SK-N-SH treated with all-trans-retinoic acid at 6 μM for 48 hours (cell line): ENCODE measurements at regions not wholly inside any gene's neighbourhood (a gene's known extent, or its start where the extent isn't known, plus 50 kb on each side); places are given as distances from the start of the nearest gene placed in this dataset.

Experiments
- ATAC-seq: fragments of 200-7000 bp; cut with Tn5 transposase; 3 replicates; pipeline ENCODE4 v1.9.1; 2020; ENCODE audit warnings: mild to moderate bottlenecking, moderate library complexity
- ARNTL ChIP-seq: fragments of 450-650 bp; formaldehyde crosslinking; IDR thresholded peaks from 2 replicates; pipeline ENCODE4 v1.5.0; 2020; ENCODE audit warnings: low read depth, mild to moderate bottlenecking, moderate library complexity, borderline replicate concordance
- BACH2 ChIP-seq: fragments of 250-450 bp; sonication (Bioruptor Pico); IDR thresholded peaks from 2 replicates; pipeline ENCODE4 v1.9.0; 2021; ENCODE audit warnings: mild to moderate bottlenecking, borderline replicate concordance
- CSDC2 ChIP-seq: fragments of 250-450 bp; sonication (Bioruptor Pico); IDR thresholded peaks from 2 replicates; pipeline ENCODE4 v1.5.0; 2020; ENCODE audit warnings: mild to moderate bottlenecking, moderate library complexity
- ESRRG ChIP-seq: fragments of 250-450 bp; sonication (Bioruptor Pico); IDR thresholded peaks from 2 replicates; pipeline ENCODE4 v1.6.1; 2021; ENCODE audit warnings: mild to moderate bottlenecking
- ISL1 ChIP-seq: fragments of 250-450 bp; sonication (Bioruptor Pico); IDR thresholded peaks from 2 replicates; pipeline ENCODE4 v2.1.2; 2022; ENCODE audit warnings: mild to moderate bottlenecking, moderate library complexity
- OSR1 ChIP-seq: fragments of 250-450 bp; sonication (Bioruptor Pico); IDR thresholded peaks from 2 replicates; pipeline ENCODE4 v1.8.0; 2022; ENCODE audit warnings: moderate library complexity, mild to moderate bottlenecking, inconsistent platforms
- PPARA ChIP-seq: fragments of 250-450 bp; sonication (Bioruptor Pico); IDR thresholded peaks from 2 replicates; pipeline ENCODE4 v1.5.0; 2020; ENCODE audit warnings: mild to moderate bottlenecking, borderline replicate concordance
- RARB ChIP-seq: fragments of 250-450 bp; sonication (Bioruptor Pico); IDR thresholded peaks from 2 replicates; pipeline ENCODE4 v1.8.0; 2021; ENCODE audit warnings: mild to moderate bottlenecking, moderate library complexity
- SNAI2 ChIP-seq: fragments of 250-450 bp; sonication (Bioruptor Pico); IDR thresholded peaks from 2 replicates; pipeline ENCODE4 v1.5.0; 2020; ENCODE audit warnings: mild to moderate bottlenecking, moderate library complexity
- TCF4 ChIP-seq: fragments of 250-450 bp; sonication (Bioruptor Pico); IDR thresholded peaks from 2 replicates; pipeline ENCODE4 v1.8.0; 2021; ENCODE audit warnings: mild to moderate bottlenecking, moderate library complexity, borderline replicate concordance
- TOX ChIP-seq: fragments of 250-450 bp; sonication (Bioruptor Pico); IDR thresholded peaks from 2 replicates; pipeline ENCODE4 v1.8.0; 2021; ENCODE audit warnings: mild to moderate bottlenecking, moderate library complexity, borderline replicate concordance
- ZC3H10 ChIP-seq: fragments of 250-450 bp; sonication (Bioruptor Pico); IDR thresholded peaks from 2 replicates; pipeline ENCODE4 v1.5.1; 2021; ENCODE audit warnings: mild to moderate bottlenecking, moderate library complexity
- ZFP3 ChIP-seq: fragments of 250-450 bp; sonication (Bioruptor Pico); IDR thresholded peaks from 2 replicates; pipeline ENCODE4 v1.5.0; 2020; ENCODE audit warnings: mild to moderate bottlenecking, moderate library complexity
- ZFP30 ChIP-seq: fragments of 450-650 bp; formaldehyde crosslinking; IDR thresholded peaks from 2 replicates; pipeline ENCODE4 v1.5.0; 2022; ENCODE audit warnings: mild to moderate bottlenecking, moderate library complexity
- ZNF565 ChIP-seq: fragments of 450-650 bp; formaldehyde crosslinking; conservative IDR thresholded peaks from 2 replicates; pipeline ENCODE4 v1.5.0; 2020; ENCODE audit warnings: low read depth, mild to moderate bottlenecking, moderate library complexity
- ZNF70 ChIP-seq: fragments of 450-650 bp; formaldehyde crosslinking; IDR thresholded peaks from 2 replicates; pipeline ENCODE4 v1.5.0; 2020; ENCODE audit warnings: mild to moderate bottlenecking, moderate library complexity
- ZNF8 ChIP-seq: fragments of 450-650 bp; formaldehyde crosslinking; IDR thresholded peaks from 2 replicates; pipeline ENCODE4 v1.5.0; 2020; ENCODE audit warnings: mild to moderate bottlenecking, moderate library complexity
- TF ChIP-seq, protein P1 (sequence below): fragments of 250-450 bp; sonication (Bioruptor Pico); IDR thresholded peaks from 2 replicates; pipeline ENCODE4 v1.5.0; 2020; ENCODE audit warnings: mild to moderate bottlenecking, moderate library complexity
- TF ChIP-seq, protein P2 (sequence below): fragments of 250-450 bp; sonication (Bioruptor Pico); IDR thresholded peaks from 2 replicates; pipeline ENCODE4 v1.5.1; 2021; ENCODE audit warnings: mild to moderate bottlenecking, moderate library complexity
- TF ChIP-seq, protein P3 (sequence below): fragments of 250-450 bp; sonication (Bioruptor Pico); IDR thresholded peaks from 2 replicates; pipeline ENCODE4 v1.8.0; 2020; ENCODE audit warnings: mild to moderate bottlenecking, moderate library complexity, borderline replicate concordance
- TF ChIP-seq, protein P4 (sequence below): fragments of 250-450 bp; sonication (Bioruptor Pico); IDR thresholded peaks from 2 replicates; pipeline ENCODE4 v1.5.1; 2020; ENCODE audit warnings: low read depth, mild to moderate bottlenecking, moderate library complexity
- TF ChIP-seq, protein P5 (sequence below): fragments of 250-450 bp; sonication (Bioruptor Pico); IDR thresholded peaks from 2 replicates; pipeline ENCODE4 v1.8.0; 2021; ENCODE audit warnings: low read depth, mild to moderate bottlenecking, moderate library complexity, borderline replicate concordance

DNA sequence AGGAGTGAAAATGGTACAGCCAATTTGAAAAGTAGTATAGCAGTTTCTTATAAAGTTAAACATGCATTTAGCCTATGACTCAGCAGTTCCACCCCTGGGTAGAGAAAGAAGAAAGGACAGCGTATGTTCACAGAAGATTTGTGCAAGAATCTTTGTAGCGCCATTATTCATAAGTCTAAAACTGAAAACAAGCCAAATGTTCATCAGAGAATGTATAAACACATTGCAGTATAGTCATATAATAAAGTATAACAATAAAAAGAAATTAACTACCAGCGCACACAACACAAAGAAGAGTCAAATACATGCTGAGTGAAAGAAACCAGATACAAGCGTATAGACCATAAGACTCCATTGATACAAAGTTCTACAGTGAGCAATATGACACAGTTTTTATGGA lies 294.0 kb downstream of the SAMD5 start:
- ATAC-seq, result no peak
- TF ChIP-seq, protein P1, sequence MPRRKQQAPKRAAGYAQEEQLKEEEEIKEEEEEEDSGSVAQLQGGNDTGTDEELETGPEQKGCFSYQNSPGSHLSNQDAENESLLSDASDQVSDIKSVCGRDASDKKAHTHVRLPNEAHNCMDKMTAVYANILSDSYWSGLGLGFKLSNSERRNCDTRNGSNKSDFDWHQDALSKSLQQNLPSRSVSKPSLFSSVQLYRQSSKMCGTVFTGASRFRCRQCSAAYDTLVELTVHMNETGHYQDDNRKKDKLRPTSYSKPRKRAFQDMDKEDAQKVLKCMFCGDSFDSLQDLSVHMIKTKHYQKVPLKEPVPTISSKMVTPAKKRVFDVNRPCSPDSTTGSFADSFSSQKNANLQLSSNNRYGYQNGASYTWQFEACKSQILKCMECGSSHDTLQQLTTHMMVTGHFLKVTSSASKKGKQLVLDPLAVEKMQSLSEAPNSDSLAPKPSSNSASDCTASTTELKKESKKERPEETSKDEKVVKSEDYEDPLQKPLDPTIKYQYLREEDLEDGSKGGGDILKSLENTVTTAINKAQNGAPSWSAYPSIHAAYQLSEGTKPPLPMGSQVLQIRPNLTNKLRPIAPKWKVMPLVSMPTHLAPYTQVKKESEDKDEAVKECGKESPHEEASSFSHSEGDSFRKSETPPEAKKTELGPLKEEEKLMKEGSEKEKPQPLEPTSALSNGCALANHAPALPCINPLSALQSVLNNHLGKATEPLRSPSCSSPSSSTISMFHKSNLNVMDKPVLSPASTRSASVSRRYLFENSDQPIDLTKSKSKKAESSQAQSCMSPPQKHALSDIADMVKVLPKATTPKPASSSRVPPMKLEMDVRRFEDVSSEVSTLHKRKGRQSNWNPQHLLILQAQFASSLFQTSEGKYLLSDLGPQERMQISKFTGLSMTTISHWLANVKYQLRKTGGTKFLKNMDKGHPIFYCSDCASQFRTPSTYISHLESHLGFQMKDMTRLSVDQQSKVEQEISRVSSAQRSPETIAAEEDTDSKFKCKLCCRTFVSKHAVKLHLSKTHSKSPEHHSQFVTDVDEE (CRISPR knock-in tag), result no peak
- TF ChIP-seq, protein P2, sequence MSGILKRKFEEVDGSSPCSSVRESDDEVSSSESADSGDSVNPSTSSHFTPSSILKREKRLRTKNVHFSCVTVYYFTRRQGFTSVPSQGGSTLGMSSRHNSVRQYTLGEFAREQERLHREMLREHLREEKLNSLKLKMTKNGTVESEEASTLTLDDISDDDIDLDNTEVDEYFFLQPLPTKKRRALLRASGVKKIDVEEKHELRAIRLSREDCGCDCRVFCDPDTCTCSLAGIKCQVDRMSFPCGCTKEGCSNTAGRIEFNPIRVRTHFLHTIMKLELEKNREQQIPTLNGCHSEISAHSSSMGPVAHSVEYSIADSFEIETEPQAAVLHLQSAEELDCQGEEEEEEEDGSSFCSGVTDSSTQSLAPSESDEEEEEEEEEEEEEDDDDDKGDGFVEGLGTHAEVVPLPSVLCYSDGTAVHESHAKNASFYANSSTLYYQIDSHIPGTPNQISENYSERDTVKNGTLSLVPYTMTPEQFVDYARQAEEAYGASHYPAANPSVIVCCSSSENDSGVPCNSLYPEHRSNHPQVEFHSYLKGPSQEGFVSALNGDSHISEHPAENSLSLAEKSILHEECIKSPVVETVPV (CRISPR knock-in tag), result no peak
- TF ChIP-seq ZFP3 (CRISPR knock-in tag), result no peak
- TF ChIP-seq, protein P3, sequence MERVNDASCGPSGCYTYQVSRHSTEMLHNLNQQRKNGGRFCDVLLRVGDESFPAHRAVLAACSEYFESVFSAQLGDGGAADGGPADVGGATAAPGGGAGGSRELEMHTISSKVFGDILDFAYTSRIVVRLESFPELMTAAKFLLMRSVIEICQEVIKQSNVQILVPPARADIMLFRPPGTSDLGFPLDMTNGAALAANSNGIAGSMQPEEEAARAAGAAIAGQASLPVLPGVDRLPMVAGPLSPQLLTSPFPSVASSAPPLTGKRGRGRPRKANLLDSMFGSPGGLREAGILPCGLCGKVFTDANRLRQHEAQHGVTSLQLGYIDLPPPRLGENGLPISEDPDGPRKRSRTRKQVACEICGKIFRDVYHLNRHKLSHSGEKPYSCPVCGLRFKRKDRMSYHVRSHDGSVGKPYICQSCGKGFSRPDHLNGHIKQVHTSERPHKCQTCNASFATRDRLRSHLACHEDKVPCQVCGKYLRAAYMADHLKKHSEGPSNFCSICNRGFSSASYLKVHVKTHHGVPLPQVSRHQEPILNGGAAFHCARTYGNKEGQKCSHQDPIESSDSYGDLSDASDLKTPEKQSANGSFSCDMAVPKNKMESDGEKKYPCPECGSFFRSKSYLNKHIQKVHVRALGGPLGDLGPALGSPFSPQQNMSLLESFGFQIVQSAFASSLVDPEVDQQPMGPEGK, result no peak
- TF ChIP-seq TCF4 (CRISPR knock-in tag), result no peak
- no peak for TF ChIP-seq CSDC2 (CRISPR knock-in tag)
- no peak for TF ChIP-seq RARB (CRISPR knock-in tag)
- TF ChIP-seq, all 23 proteins: peak for 0

DNA sequence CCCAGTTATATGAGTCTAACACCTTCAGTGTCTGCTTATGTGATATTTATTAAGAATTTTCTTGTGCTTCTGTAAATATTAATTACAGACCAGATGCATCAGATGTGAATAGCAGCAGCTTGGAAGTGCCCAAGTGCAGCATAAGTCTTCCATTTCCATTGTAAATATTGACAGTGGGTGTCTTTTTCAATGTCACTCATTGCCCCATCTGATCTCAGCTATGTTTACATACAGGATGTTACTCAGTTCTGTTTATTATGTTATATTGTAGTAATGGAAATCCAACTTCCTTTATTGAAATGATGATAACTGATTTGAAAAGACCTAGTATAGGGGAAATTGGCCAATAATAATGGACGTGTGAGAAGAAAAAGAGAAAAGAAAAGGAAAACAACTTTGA lies 296.7 kb downstream of the SAMD5 start:
- TF ChIP-seq ESRRG (no peak), BACH2 (CRISPR knock-in tag) (no peak), RARB (CRISPR knock-in tag) (no peak), CSDC2 (CRISPR knock-in tag) (no peak), PPARA (no peak), OSR1 (CRISPR knock-in tag) (no peak), ZNF8 (CRISPR knock-in tag) (no peak)
- no peak for ATAC-seq

DNA sequence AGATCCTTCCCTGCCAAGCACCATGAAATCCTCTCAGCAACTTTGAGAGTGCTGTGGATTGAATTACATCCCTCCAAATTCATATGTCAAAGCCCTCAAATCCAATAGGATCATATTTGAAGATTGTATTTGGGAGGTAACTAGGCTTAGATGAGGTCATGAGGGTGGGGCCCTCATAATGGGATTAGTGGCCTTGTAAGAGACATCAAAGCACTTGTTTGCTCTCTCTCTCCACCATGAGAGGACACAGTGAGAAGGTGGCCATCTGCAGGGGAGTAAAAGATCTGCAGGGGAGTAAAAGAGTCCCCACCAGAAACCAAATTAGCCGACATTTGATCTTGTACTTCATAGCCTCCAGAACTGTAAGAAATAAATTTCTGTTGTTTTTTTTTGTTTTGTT lies 298.2 kb downstream of the SAMD5 start:
- no peak for TF ChIP-seq ZNF8 (CRISPR knock-in tag)
- TF ChIP-seq ARNTL (CRISPR knock-in tag), result no peak
- no peak for TF ChIP-seq BACH2 (CRISPR knock-in tag)
- TF ChIP-seq ZC3H10 (CRISPR knock-in tag), result no peak
- TF ChIP-seq SNAI2 (CRISPR knock-in tag), result no peak
- TF ChIP-seq, protein P1 (CRISPR knock-in tag), result no peak
- ATAC-seq, result no peak

DNA sequence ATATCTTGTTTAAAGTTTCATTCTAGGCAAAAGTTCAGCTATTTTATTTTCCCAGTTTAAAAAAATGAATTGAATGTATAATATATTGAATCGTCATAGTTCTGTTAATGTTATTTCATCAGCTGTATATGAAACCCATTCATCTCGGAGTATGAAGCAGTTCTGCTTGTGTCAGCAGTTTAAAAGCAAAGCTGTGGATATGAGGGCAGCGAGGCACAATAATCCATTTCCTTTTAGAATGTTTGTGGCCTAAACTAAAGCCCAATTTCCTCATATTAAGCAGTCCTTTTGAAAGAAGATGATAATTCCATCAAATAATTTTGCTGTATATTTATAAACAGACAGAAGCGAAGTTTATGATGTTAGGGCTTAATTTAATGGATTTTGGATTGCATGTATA lies 300.1 kb downstream of the SAMD5 start:
- ATAC-seq, result no peak
- TF ChIP-seq TCF4 (CRISPR knock-in tag), result no peak
- TF ChIP-seq ARNTL (CRISPR knock-in tag), result no peak
- no peak for TF ChIP-seq ZNF565 (CRISPR knock-in tag)
- TF ChIP-seq TOX (CRISPR knock-in tag), result no peak
- TF ChIP-seq ZFP30, result no peak
- no peak for TF ChIP-seq ESRRG
- TF ChIP-seq, protein P3, result no peak
- no peak for TF ChIP-seq ZNF70
- TF ChIP-seq RARB (CRISPR knock-in tag), result no peak
- no peak for TF ChIP-seq ZNF8 (CRISPR knock-in tag)
- TF ChIP-seq ZFP3 (CRISPR knock-in tag), result no peak
- no peak for TF ChIP-seq BACH2 (CRISPR knock-in tag)
- TF ChIP-seq CSDC2 (CRISPR knock-in tag), result no peak
- TF ChIP-seq SNAI2 (CRISPR knock-in tag), result no peak
- TF ChIP-seq, protein P4, sequence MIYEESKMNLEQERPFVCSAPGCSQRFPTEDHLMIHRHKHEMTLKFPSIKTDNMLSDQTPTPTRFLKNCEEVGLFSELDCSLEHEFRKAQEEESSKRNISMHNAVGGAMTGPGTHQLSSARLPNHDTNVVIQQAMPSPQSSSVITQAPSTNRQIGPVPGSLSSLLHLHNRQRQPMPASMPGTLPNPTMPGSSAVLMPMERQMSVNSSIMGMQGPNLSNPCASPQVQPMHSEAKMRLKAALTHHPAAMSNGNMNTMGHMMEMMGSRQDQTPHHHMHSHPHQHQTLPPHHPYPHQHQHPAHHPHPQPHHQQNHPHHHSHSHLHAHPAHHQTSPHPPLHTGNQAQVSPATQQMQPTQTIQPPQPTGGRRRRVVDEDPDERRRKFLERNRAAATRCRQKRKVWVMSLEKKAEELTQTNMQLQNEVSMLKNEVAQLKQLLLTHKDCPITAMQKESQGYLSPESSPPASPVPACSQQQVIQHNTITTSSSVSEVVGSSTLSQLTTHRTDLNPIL, result no peak
- TF ChIP-seq OSR1 (CRISPR knock-in tag), result no peak
- no peak for TF ChIP-seq ISL1 (CRISPR knock-in tag)
- TF ChIP-seq, protein P5, sequence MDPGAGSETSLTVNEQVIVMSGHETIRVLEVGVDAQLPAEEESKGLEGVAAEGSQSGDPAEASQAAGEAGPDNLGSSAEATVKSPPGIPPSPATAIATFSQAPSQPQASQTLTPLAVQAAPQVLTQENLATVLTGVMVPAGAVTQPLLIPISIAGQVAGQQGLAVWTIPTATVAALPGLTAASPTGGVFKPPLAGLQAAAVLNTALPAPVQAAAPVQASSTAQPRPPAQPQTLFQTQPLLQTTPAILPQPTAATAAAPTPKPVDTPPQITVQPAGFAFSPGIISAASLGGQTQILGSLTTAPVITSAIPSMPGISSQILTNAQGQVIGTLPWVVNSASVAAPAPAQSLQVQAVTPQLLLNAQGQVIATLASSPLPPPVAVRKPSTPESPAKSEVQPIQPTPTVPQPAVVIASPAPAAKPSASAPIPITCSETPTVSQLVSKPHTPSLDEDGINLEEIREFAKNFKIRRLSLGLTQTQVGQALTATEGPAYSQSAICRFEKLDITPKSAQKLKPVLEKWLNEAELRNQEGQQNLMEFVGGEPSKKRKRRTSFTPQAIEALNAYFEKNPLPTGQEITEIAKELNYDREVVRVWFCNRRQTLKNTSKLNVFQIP (CRISPR knock-in tag), result no peak
